Epithelial cell of prostate (primary cell): ENCODE measurements at regions not wholly inside any gene's neighbourhood (a gene's known extent, or its start where the extent isn't known, plus 50 kb on each side); places are given as distances from the start of the nearest gene placed in this dataset.

ENCODE experiments used
- DNase-seq: peaks from one replicate; pipeline ENCODE4 v3.0.0-alpha.2; 2011; ENCODE audit warnings: low read depth, low spot score
- H3K27ac ChIP-seq: fragments of 450-650 bp; 2 replicates; pipeline ENCODE4 v1.5.1; 2017; ENCODE audit warnings: mild to moderate bottlenecking

DNA sequence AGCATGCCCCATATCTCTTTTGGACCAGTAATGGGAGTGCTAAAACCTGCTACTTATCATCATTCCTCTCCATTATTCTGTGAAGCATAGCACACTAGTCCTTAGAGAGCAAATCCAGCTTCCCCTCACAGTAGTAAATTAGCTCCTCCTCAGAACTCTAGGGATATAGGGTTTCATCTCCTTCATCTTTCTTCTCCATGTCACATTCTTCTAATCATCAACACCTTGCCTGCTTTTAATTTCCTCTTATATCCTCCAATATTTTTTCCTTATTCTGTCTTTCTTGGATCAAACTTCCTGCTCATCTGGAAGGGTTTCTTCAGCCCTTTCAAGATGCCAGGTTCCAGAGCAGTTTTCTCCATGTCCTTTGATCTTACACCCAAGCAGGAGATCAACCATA lies 321.4 kb upstream of the ACVR2A start:
- H3K27ac ChIP-seq = no peak overlapping the region
- no peak for DNase-seq

DNA sequence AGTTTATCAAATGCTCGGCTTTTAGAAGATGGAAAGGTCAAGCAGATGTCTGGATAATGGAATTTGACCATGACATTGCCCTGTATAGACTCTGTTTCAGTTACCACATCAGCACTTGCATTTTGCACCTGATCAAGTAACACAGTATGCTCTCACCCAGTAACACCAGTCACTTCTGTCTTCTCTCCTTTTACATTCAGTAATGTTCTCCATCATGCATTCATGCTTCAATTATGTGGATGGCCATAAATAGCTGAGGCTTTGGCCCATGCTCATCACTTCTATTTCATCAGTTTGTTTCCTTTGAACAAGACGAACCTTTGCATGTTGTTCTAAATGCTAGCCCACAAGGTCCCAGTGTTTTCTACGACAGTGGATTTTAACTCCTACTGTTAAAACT lies 322.9 kb upstream of the ACVR2A start:
- H3K27ac ChIP-seq = no peak overlapping the region
- no peak for DNase-seq

DNA sequence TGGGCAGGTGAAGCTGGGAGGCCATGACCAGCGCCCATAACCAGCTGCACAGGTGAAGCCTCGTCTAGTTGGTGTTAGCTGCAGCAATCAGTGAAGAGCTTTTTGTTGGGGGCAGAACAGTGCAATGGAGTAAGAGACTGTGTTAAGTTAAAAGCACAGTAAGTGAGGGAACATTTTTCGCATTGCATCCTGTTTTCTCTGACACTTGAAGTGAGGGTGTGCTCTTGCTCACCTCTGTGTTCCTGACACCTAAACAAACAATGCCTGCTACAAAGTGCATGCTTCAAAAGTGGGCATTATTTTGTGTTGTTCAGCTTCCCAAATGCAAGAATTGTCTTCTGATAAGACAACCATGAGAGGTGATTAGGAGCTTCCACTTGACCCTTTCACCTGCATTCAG lies 324.0 kb upstream of the ACVR2A start:
- DNase-seq = no peak
- no peak overlapping the region for H3K27ac ChIP-seq

DNA sequence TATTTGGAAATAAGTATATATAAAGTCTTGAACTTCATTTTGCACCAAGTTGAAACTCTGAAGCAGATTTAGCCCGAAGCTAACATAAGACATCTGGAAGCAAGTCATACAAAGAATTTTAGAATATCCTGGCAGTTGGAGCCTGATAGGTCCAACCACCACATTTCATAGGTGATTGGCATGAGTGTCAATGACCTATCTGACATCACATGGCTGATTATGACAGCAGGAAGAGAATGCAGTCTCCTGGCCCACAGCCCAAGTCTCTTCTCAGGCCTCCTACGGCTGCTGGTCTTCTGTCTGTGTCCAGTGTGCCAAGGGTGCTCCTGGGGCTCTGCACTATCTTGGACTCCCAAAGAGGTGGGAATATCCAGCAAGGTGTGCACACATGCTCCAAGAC lies 325.7 kb upstream of the ACVR2A start:
- no peak overlapping the region for H3K27ac ChIP-seq
- DNase-seq = no peak

DNA sequence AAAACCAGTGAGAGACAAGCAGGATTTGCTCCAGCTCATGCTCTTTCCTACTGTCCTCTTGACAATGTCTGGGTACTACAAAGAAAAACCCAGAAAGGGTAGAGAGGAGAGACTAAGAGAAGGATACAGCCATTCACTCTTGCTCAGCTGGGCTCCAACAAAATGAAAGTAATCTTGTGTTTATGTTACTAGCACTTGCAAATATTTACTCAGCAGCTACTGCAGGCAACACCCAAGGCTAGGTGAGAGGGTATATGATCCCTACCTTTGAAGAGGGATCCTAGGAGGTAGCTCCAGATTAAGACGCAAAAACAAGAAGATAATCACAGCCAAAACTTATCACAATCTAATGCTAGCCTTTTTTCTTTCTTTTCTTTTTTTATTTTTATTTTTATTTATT lies 329.6 kb upstream of the ACVR2A start:
- no peak for DNase-seq
- H3K27ac ChIP-seq = no peak overlapping the region

DNA sequence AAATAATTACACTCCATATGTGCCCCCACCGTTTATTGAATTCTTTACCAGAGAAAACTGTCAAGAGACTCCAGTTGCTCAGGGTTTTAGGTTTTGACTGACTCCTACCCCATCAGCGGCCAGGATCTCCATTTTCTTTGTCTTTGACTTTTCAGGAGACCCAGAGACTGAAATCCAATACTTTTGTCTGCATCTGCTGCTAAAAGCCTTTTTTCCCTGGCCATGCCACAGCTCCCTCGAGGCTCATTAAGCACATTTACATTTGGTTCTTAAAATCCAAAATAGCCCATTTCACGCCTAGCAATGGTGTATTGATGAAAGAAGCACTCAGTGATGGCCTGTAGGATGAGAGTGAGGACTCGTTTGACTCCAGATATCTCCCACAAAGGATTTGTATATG lies 332.6 kb upstream of the ACVR2A start:
- H3K27ac ChIP-seq = no peak overlapping the region
- DNase-seq = no peak

DNA sequence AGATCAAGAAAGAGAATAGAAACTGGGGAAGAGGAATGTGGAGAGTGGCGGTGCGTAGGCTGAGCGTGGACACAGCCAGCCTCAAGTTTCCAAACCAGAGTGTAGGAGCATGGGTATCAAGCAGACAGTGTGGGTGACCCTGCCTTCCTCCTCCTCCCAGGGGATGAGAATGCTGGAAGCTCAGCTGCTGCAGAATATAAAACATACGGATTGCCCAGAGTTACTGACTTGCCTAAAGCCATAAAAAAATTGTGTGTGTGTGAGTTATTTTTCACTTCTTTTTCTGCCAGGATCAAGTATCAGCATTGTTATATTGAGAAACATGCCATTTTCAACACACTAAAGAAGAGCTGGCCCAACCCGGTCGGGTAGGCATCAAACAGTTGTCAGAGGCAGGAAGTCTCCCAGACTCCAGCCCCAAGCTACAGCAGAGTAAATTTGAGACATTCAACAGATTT lies 333.3 kb upstream of the ACVR2A start:
- H3K27ac ChIP-seq = no peak overlapping the region
- DNase-seq = no peak

DNA sequence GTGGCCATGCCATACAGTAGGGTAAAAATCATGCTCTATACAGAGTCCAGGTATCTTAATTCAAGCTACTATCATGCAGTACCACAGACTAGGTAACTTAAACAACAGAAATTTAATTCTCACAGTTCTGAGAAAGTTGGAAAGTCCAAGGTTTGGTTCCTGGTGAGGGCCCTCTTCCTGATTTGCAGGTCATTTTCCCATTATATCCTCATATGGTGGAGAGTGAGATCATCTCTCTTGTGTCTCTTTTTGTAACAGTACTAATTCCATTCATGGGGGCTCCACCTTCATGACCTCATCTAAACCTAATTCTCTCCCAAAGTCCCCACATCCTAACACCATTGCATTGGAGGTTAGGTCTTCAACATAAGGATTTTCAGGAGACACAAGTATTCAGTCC lies 335.0 kb upstream of the ACVR2A start:
- DNase-seq = no peak
- H3K27ac ChIP-seq = no peak overlapping the region

DNA sequence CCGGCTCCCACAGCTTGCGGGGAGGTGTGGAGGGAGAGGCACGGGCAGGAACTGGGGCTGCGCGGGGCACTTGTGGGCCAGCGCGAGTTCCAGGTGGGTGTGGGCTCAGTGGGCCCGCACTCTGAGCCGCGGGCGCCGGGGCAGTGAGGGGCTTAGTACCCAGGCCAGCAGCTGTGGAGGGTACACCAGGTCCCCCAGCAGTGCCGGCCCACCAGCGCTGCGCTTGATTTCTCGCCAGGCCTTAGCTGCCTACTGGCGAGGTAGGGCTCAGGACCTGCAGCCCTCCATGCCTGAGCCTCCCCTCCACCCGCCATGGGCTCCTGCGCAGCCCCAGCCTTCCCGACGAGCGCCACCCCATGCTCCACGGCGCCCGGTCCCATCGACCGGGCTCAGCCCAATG lies 337.9 kb upstream of the ACVR2A start:
- DNase-seq = no peak
- no peak overlapping the region for H3K27ac ChIP-seq

DNA sequence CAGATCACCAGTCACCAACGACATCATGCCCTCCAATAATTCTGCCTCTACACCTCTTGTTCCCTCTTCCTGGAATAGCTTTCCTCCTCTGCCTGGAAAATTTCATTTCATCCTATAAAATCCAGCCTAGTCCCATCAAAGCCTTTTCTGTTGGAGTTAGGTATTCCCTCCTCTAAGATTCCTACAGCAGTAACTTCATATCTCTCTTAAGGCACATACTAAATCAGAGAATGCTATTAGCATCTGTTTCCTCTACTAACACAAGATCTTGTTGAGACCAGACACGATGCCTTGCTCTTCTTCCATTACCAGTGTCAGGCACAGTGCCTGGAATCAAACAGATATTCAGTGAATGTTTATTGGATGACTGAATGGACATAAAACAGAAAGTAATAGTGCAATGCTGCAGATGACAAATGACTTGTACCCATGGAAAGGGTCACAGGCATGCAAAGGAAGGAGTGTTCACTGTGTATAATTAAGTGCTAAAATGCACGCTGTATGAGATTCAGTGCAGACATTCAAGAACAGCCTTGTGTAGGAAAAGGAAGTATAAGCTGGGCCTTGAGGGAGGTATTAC lies 342.0 kb upstream of the ACVR2A start:
- DNase-seq = no peak
- H3K27ac ChIP-seq = no peak overlapping the region

DNA sequence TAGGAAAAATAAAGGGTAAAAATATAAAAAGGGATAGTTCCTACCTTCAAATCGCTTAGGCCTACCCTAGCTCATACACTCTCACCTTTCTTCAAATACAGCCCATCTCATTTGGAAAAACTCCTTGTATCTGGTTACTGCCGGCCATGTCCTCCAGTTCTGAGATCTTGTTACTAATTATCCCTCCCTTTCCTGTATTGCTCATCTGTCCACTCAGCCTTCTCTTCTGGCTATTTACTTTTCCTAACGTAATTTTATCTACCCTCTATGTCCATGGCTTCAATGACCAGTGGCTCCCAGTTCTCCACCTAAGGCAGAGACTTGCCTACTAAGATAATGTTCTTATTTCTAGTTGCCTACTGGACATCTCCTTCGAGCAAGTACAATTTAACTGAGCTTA lies 342.9 kb upstream of the ACVR2A start:
- no peak overlapping the region for H3K27ac ChIP-seq
- DNase-seq = no peak

DNA sequence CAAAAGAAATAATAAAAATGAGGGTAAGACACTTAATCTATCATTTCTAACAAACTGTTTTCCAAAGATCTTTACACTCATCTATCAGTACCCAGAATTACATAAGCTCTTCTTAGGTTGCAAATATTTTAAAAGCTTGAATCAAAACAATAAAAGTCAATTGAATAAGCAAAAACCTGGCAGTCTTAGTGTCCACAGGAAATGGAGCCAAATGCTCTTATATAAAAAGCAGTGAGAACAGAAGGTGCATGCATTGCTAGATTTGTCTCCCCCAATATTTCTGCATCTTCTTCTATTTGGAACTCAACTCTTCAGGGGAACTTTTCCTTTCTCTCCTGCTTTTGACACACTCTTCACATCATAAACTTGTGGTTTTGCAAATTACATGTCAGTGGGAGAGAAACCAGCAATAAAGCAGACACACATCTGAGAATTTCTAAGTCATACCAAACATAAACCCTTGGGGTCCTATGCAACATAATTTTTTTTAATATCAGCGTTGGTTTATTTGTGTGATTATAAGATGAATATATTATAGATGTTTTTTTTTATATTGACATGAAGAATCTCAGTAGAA lies 343.9 kb upstream of the ACVR2A start:
- H3K27ac ChIP-seq = no peak overlapping the region
- no peak for DNase-seq

DNA sequence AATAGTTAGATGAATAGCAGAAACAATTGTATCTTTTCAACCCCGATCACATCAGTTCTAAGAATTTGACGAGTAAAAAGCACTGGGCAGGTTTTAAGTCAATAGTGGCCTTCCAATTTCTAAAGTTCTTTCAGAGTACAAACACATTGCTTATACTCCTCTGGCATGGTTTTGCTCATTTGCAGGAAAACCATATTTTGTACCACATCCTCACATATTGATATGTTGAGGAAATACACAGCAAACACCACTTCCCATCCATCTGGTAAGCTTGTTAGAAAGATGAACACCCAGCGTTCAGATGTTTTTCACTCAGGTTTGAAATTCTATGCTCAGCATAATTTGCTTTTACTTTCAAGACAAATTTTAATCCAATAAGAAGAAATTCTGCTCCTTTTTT lies 344.6 kb upstream of the ACVR2A start:
- no peak overlapping the region for H3K27ac ChIP-seq
- no peak for DNase-seq

DNA sequence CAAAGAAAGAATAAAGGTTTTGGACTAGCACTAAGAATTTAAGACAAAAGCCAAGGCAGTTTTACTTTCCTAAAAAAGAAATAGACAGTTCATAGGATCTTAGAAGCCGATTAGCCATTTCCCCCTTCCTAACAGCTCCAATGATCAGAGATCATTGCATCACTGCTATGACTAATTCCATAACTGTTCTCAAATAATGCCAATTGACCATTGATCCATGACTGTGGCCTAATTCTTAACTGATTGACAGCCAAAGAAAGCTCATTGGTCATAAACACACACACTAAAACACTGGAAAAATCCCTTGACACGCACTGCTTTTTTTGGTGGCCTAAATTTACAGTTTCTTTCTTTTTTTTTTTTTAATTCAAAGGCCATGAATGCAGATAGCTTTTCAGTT lies 345.0 kb upstream of the ACVR2A start:
- H3K27ac ChIP-seq = no peak overlapping the region
- DNase-seq = no peak

DNA sequence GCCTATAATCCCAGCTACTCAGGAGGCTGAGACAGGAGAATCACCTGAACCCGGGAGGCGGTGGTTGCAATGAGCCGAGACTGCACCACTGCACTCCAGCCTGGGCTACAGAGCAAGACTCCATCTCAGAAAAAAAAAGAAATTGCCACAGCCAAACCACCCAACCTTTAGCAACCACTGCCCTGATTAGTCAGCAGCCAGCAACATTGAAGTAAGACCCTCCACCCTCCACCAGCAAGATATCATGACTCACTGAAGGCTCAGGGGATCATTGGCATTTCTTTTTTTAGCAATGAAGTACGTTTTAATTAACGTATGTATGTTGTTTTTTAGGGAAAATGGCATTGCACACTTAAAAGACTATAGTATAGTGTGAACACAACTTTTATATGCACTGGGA lies 349.1 kb upstream of the ACVR2A start:
- no peak for DNase-seq
- H3K27ac ChIP-seq = no peak overlapping the region

DNA sequence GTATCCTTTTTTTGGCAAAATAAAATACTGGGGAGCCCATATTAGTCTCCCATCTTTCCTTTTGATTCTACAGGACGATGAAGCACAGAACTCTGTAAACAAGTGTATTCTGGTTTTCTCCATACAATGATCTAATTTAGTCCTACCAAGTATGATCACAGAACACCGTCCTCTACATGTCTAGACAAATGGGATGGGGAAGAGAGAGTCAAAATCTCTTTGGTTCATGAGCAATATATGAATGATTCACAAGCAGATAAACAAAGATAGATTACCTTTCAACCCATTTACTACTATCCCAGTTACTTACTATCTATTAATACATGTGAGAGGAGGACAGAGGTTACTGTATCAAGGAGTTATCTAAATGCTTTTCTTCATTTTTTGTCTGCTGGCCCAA lies 352.4 kb upstream of the ACVR2A start:
- H3K27ac ChIP-seq = no peak overlapping the region
- DNase-seq = no peak

DNA sequence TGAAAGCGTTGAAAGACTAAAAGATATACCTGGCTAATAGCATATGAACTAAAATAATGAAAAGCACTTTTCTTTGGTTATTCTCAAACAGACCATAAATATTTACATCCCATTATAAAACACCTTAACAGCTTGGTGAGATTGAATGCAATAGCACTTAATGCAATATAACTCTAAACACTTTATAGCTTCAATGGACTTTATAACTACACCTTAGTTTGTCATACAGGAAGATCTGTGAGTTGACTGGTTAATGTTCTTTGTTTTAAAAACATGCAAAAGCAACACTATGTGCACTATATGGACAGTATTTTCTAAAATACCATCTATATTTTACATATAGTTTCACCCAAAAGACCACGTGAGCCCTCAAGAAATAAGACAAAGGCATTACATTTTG lies 353.3 kb upstream of the ACVR2A start:
- no peak for DNase-seq
- no peak overlapping the region for H3K27ac ChIP-seq

DNA sequence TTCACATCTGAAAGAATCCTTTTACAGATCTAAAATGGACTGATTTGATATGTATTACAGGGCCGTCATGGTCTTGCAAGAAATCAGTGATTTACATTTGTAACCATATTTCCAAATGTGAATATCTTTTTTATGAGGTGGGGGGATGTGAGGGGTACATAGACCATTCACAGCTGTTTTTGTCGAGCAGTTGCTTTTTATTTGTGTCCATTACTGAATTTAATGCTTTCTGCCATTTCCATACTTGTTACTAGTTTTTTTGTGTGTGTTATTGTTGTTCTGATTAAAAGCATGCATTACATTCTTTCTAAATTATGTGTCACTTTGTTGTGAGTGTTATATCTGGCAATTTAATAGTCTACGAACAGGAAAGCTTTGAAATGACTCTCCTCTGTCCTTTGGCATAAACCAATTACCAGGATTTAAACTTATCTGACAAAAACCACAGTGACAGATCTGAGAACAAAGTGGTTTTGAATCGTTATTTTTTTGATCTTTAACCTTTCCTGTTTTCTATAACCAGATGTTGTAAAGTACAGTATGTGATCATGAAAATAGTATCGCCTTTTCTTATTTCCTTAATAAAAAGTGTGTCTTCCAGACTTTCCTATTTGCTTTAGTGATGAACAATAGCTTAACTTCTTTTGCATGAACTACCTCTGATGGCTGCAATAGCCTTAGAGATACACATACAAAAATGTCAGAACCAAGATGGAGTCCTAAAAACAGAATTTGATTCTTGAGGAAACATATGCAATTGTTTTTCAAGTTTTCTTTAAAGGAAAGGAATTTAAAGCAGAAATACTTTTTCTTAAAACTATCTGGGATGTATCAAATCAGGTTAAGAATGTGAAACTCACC lies 354.2 kb upstream of the ACVR2A start:
- DNase-seq = no peak
- no peak overlapping the region for H3K27ac ChIP-seq

DNA sequence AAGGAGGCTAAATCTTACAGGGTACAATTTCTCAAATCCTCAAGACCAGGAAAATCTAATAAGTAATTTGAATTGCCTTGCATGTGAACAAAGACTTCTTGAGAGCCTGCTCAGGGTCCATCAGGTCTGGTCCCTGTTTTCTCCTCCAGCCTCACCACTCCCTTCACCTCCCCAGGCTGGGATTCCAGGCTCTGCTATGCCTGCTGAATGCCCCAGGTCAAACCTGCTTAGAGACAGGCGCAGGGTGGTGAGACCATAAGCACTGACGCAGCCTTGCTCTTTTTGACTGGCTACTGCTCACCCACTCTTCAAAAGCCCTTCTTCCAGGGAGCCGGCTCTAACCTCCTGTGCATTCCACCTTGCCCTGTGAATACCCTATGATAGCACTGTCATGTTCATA lies 356.4 kb upstream of the ACVR2A start:
- no peak overlapping the region for H3K27ac ChIP-seq
- no peak for DNase-seq

DNA sequence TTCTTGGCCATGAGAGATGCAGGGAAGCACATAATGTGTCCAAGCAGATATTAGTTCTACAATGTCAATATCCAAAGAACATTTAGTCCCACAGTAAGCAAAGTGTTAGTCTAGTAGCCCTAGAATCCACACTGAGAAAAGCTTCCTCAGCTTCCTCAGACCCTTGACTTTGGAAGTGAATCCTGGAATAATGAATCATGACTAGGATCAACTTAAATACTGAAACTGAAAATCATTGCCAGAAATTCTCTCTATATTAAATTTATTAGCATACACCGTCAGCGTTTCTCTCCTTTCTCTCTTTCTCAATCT lies 356.9 kb upstream of the ACVR2A start:
- no peak overlapping the region for H3K27ac ChIP-seq
- DNase-seq = no peak

DNA sequence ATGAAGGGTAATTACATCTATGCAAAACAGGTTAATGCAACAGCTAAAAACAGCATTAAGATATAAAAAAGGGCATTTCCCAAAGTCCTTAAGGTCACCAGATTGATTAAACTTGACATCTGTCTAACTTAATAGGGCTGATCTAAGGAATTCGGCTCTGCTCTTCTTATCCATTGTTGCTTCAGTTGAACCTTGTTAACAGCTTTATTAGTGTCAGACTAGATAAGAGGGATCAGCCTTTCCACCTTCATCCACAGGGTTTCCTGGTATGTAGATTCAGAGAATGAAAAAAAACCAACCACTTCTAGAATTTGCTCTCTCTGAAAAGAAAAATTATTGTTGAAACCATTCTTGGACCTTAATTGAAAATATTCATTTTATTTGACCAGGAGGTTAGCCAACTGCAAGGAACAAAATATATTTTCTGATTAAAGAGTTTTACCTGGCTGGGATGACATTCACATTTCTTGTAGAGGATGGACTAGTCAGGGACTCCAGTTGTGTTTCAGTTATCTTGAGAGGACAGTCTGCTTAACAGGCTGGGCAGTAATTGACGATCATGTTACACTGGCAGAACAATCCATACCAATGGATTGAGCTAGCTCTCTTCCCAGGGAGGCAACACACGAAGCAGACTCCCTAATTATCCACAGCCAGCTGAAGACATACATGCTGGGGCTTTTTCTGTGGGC lies 357.4 kb upstream of the ACVR2A start:
- DNase-seq = no peak
- H3K27ac ChIP-seq = no peak overlapping the region
